Peyer's patch (tissue), 4 donors: ENCODE measurements at regions not wholly inside any gene's neighbourhood (a gene's known extent, or its start where the extent isn't known, plus 50 kb on each side); places are given as distances from the start of the nearest gene placed in this dataset.
"Not testable (repeated sequence)": the region's sequence is repeated elsewhere in the genome, so short reads cannot be mapped to it uniquely, and the experiment has no call there.

Source experiments
- DNase-seq, 3 donors: peaks; one replicate each; pipeline ENCODE4 v3.0.0-alpha.2; 2017 to 2019
- H3K27ac ChIP-seq, 4 donors: fragments of 200-600 bp; sonication (generic); one replicate each; pipeline ENCODE4 v1.5.1; 2016 to 2019
- H3K27me3 ChIP-seq, 2 donors: fragments of 200-600 bp; sonication (generic); one replicate each; pipeline ENCODE4 v1.5.1; 2019
- H3K36me3 ChIP-seq, 3 donors: fragments of 200-600 bp; sonication (generic); one replicate each; pipeline ENCODE4 v1.5.1; 2016 to 2019
- H3K4me1 ChIP-seq, 4 donors: fragments of 200-600 bp; sonication (generic); one replicate each; pipeline ENCODE4 v1.5.1; 2016 to 2019
- H3K4me3 ChIP-seq, 4 donors: fragments of 200-600 bp; sonication (generic); 1 replicate in 3 of 4; 2 replicates in 1 of 4; pipeline ENCODE4 v1.5.1; 2016 to 2019; ENCODE audit warnings: mild to moderate bottlenecking in 1 of 4
- H3K9me3 ChIP-seq, 4 donors: fragments of 200-600 bp; sonication (generic); one replicate each; pipeline ENCODE4 v1.5.1; 2016 to 2019; ENCODE audit warnings: mild to moderate bottlenecking in 1 of 4
- POLR2A ChIP-seq, 2 donors: fragments of 450-650 bp; IDR thresholded peaks; one replicate each; pipeline ENCODE4 v1.5.1; 2017; ENCODE audit warnings: antibody characterized with exemption in 2 of 2, mild to moderate bottlenecking in 2 of 2, moderate library complexity in 2 of 2
- TF ChIP-seq, protein P1 (sequence below), 6 experiments: fragments of 450-650 bp in 4 of 6; fragments of 200-600 bp in 2 of 6; sonication (generic) in 1 of 6; IDR thresholded peaks; one replicate each; pipeline ENCODE4 v1.5.1; 2017 to 2019; ENCODE audit warnings: antibody characterized with exemption in 6 of 6, mild to moderate bottlenecking in 3 of 6, moderate library complexity in 1 of 6

DNA sequence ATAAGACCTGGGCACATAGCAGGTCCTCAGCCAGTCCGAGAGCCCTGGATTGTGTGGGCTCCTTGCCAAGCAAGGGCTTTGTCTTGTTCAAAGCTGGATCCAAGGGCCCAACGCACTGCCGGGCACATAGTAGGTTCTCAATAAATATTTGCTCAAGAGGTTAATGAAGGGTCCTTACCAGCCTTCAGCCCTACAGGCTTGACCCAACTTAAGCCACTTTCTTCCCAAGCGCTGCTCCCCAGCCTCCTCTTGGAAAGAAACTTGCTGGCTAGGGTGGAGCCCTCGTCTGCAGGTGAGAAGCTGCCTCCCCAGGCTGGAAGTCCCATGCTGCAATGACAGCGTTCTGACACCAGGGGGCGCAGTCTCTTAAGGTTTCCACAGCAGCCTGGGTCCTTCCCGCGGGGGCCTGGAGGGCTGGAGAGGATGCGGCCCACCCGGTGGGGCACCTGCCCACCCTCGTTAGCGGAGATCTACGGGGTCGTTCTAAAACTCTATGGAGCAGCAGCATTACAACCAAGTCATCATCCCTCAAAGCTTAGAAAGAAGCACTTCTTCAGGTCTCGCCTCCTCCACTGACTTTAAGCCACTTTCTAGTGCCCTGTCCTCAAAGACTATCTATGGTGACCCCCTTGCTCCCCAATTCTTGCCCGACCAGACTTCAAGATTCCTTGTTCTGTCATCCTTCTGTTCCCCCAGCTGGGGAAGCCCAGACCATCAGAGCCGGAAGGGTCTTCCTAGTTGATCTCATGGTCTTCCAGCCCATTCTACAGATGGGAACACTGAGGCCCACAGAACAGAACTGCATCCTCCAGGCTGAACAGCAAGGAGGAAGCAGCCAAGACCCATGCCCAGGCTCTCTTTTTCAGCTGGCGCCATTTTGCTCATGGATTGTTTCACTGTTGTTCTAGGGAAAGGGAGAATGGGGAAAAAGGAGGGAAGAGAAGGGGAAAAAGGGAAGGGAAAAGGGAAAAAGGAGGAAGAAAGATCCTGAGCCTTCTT, 115.4 kb downstream of the LHX2 start:
- H3K27ac ChIP-seq = no peak overlapping the region
- DNase-seq = peak; percentile 78 to 91 (median 86)
- no peak overlapping the region for H3K4me3 ChIP-seq
- TF ChIP-seq, protein P1, sequence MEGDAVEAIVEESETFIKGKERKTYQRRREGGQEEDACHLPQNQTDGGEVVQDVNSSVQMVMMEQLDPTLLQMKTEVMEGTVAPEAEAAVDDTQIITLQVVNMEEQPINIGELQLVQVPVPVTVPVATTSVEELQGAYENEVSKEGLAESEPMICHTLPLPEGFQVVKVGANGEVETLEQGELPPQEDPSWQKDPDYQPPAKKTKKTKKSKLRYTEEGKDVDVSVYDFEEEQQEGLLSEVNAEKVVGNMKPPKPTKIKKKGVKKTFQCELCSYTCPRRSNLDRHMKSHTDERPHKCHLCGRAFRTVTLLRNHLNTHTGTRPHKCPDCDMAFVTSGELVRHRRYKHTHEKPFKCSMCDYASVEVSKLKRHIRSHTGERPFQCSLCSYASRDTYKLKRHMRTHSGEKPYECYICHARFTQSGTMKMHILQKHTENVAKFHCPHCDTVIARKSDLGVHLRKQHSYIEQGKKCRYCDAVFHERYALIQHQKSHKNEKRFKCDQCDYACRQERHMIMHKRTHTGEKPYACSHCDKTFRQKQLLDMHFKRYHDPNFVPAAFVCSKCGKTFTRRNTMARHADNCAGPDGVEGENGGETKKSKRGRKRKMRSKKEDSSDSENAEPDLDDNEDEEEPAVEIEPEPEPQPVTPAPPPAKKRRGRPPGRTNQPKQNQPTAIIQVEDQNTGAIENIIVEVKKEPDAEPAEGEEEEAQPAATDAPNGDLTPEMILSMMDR (IDR thresholded peaks at IDR 0.05) = peak; percentile 93 to 98 (median 94)
- TF ChIP-seq POLR2A (IDR thresholded peaks at IDR 0.05) = no peak
- H3K27me3 ChIP-seq = no peaks in the 10 kb centered on the region
- H3K4me1 ChIP-seq = no peaks in the 10 kb centered on the region
- no peaks in the 10 kb centered on the region for H3K36me3 ChIP-seq
- H3K9me3 ChIP-seq = peaks cover 0 to 3% (median 0%) of the 10 kb centered on the region in 4 donors

DNA sequence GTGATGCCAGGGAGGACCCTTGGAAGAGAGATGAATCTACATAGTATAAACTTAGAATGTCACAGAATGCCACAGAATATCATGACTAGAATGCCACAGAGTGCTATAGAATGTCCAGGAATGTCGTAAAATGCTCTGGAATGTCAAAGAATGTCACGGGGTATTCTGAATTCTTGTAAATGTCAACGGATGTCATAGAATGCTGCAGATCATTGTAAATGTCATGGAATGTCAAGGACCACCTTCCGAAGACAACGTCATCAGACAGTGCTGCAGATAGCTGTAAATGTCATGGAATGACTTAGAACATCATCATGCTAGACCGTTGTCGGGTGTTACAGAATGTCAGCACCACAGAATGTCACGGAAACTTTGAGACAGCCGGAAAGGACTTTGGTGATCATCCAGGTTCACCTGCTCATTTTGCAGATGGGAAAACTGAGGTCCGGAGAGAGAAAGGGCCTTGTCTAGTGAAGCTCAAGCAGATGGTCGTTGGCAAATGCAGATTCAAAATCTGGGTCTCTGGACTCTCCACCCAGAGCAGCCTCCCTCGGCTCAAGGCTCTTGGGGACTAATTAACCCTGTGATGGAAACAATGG, 117.1 kb downstream of the LHX2 start:
- no peak for TF ChIP-seq POLR2A (IDR thresholded peaks at IDR 0.05)
- TF ChIP-seq, protein P1 (IDR thresholded peaks at IDR 0.05) = no peak
- H3K4me3 ChIP-seq = no peak overlapping the region
- no peaks in the 10 kb centered on the region for H3K27me3 ChIP-seq
- H3K27ac ChIP-seq = no peak overlapping the region
- no peaks in the 10 kb centered on the region for H3K9me3 ChIP-seq
- no peaks in the 10 kb centered on the region for H3K36me3 ChIP-seq
- peak in 1 of 3 donors; percentile 19 for DNase-seq
- H3K4me1 ChIP-seq = no peaks in the 10 kb centered on the region

DNA sequence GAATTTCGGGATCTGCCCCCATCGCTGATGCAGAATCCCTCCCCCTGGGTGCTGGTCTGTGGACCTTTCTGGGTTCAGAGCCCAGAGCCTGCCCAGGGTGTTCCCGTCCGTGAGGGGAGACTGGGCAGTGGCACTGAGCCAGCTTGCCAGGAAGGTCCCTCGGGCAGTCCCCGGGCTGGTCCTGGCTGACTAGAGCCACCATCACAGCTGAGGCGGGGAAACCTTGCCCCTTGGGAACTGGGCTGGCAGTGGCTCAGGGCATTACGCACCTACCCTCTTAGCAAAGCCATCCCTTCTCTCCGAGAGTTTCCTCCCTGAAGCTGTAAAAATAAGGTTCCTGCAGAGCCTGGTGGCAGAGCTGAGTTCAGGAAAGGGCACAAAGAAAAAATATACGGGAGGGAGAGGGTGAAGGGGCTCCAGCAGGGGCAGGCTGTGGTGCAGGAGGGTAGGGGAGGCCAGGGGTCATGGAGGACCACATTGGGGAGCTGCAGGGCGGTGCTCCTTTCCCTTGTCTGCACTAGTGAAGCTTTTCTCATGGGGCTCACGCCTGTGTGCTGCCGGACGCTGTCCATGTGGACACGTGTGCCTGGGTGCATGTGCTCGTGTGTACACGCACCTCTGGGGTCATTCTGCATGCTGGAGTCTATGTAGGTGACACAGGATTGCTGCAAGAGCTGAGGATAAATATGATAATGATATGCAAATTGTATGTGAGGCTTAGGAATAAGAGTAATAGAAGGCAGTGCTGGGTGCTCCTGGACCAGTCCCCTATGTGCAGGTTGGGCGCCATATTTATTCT, 118.9 kb downstream of the LHX2 start:
- DNase-seq = peak in 1 of 3 donors; percentile 39
- H3K27ac ChIP-seq = no peak overlapping the region
- no peaks in the 10 kb centered on the region for H3K27me3 ChIP-seq
- no peaks in the 10 kb centered on the region for H3K36me3 ChIP-seq
- TF ChIP-seq, protein P1 (IDR thresholded peaks at IDR 0.05) = no peak
- TF ChIP-seq POLR2A (IDR thresholded peaks at IDR 0.05) = no peak
- H3K4me1 ChIP-seq = no peaks in the 10 kb centered on the region
- no peak overlapping the region for H3K4me3 ChIP-seq
- H3K9me3 ChIP-seq = no peaks in the 10 kb centered on the region

DNA sequence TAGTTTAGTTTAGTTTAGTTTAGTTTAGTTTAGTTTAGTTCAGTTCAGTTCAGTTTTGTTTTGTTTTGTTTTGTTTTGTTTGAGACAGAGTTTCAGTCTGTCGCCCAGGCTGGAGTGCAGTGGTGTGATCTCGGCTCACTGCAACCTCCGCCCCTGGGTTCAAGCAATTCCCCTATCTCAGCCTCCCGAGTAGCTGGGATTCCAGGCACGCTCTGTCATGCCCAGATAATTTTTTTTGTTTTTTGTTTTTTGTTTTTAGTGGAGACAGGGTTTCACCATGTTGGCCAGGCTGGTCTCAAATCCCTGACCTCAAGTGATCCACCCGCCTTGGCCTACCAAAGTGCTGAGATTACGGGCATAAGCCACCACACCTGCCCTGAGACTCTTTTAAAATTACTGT, 120.0 kb downstream of the LHX2 start:
- not testable (repeated sequence) for H3K27ac ChIP-seq, H3K9me3 ChIP-seq, H3K4me1 ChIP-seq, H3K36me3 ChIP-seq, H3K27me3 ChIP-seq, H3K4me3 ChIP-seq
- peak in 1 of 3 donors; percentile 13 for DNase-seq

DNA sequence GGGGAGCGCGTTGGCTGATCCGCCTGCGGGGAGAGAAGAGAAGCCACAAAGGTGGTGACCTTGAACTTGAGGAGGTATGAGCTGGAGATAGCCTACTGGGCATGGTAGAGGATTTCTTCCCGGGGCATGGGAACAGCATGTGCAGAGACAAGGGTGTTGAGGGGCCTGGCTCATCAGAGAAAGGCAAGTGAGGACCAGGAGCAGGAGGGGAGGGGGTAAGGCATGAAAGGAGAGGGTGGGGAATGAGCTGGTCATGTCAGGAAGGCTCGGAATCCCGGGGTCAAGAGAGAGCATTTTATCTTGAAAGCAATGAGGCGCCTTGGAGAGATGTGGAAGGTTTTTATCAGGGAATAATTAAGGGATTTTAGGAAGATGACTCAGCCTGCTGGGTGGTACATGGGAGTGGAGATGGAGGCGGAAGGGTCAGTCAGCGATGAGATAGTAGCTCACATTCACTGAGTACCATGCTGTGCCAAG, 121.1 kb downstream of the LHX2 start:
- TF ChIP-seq, protein P1 (IDR thresholded peaks at IDR 0.05) = no peak
- no peak for TF ChIP-seq POLR2A (IDR thresholded peaks at IDR 0.05)
- Histone ChIP-seq H3K36me3 (no peaks in the 10 kb centered on the region), H3K9me3 (no peaks in the 10 kb centered on the region), H3K27me3 (no peaks in the 10 kb centered on the region), H3K4me1 (no peaks in the 10 kb centered on the region), H3K27ac (no peak overlapping the region), H3K4me3 (no peak overlapping the region)
- DNase-seq = peak in 1 of 3 donors; percentile 25
